Inferior parietal cortex (tissue), 1 donor: ENCODE measurements at regions not wholly inside any gene's neighbourhood (a gene's known extent, or its start where the extent isn't known, plus 50 kb on each side); places are given as distances from the start of the nearest gene placed in this dataset.

Experiments
- DNase-seq: peaks from one replicate; pipeline ENCODE4 v3.0.0-alpha.2; 2016; ENCODE audit errors: extremely low spot score

DNA sequence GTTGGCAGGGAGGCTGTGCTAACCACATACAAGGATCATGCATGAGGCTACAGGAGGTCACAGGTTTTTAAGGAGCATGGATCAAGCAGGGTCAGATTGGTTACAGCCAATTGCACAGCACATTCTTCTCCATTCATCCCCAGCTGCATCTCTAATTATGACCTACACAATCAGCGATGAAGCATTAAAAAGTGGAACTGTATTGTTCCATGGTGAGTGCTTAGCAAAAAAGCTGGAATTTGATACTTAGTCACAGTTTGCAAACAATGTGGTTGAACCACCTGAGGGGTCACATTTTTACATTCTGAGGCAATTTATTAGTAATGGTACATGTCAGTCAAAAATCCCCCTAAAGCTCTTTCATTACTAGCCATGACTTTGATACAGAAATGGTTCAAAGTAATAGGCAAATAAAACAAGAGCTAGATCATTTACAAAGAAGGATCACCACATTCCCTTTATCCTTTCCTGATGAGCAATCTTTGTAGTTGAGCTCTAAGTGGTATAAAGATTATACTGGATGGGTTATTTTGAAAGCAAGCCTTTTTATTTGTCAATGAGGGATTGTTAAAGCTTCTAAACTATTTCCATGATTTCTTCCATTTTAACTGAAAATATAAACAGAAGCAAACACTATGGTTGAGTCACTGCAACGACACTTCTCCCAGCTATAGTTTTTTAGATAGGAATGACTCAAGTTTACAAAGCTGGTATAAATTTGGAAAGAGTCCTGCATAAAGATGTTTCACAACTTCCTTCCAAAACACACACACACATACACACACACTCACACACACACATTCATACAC is 217.8 kb upstream of the SEMA3A start:
- no peak for DNase-seq

DNA sequence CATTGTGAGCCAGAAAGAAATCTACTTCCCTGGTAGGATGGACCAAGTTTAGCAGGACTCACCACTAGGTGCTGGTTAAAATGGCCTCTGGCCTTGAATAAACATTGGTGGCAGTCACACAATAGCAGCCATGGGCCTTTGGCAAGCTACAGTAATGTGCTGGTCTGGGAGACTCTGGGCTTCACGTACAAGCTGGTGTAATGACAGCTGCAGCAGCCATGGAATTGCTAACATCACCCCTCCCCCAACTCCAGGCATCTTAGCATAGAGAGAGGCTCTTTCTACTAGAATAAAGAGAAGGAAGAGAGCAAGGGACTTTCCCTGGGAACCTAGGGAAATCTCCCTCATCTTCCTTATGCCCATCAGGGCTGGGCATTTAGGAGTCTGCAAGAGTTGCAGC is 205.1 kb upstream of the SEMA3A start:
- DNase-seq = no peak

DNA sequence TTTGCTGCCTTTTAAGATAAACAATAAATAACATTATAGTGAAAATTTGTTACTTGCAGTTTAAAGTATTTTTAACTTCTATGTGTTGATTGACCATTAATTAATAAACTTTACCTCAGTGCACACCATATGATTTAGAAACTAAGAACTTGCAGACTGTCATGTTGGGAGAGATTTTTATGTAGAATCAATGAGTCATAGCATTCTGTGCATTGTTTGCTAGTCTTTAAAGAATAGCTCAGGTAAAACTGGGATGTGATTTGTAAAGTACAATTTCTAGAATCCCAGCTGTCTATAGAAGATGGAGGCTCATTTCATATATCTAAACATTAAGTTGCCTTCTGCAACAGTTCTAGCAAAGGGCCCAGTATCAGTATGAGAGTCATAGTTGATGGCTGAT is 199.6 kb upstream of the SEMA3A start:
- no peak for DNase-seq

DNA sequence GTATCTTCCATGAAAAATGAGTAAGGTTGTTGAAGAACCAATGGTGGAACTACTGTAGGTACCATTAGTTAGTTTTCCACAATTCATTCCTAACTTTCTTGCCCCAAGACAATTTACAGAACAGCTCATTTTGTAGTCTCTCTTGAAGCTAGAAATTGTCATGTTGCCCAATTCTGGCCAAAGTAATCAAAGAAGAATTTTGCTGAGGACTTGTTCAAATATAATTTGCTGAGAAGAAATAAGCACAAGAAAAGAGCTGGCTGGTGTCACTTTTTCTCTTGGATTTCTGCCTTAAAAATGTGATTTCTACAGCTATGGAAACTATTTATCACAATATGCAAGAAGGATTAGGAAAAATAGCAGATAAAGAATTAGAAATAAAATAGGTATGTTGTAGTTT is 199.2 kb upstream of the SEMA3A start:
- DNase-seq = no peak

DNA sequence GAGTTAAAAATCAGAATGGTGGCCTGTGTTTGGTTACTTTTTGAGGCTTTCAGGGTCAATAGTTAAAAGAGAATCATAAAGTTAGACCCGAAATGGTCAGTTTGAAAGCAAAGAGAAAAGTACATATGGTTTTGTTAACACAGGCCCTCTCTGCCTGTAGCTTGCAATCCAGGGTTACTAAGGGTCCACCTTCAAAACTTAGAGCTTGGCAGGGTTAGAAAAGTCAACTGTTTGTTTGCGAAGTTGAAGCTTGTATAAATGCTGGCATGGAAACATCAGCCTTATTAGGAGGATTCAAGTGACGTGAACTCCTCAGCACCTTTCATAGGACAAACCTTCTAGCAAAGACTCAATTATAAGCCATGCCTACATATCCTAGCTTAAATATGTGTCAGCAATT is 196.3 kb upstream of the SEMA3A start:
- no peak for DNase-seq

DNA sequence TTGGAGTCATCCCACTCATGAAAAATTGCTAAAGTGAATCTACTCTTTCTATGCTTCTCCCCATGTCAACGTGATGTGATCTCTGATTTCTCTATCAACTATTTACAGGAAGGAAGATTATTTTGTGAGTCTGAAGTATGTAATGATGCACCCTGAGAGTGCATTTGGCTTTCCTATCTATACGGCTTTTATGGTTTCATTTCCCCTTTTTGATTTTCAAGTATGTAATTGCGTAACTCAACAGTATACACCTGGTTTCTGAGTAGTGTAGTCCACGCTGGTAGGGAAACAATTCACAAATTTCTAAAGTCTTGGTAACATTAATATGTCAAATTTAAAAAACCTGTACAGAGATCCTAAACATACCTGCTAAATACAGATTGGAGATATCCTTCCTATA is 194.7 kb upstream of the SEMA3A start:
- DNase-seq = no peak

DNA sequence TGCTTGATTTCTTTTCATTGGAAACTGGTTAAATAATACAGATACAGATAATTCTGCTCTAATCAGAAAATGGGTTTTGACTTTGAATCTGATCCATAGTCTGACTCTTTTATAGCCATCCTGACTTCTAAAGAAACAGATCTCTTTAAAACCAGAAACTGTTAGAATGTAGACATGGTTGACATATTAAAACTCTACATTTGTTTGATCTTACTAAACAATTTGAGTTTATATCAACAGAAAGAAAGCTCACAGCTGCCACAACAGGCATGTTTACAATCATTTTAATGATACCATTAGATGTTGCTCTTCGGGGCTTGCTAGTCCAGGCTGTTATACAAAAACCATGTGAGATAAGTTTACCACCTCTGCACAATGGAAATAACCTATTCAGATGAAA is 193.0 kb upstream of the SEMA3A start:
- no peak for DNase-seq

DNA sequence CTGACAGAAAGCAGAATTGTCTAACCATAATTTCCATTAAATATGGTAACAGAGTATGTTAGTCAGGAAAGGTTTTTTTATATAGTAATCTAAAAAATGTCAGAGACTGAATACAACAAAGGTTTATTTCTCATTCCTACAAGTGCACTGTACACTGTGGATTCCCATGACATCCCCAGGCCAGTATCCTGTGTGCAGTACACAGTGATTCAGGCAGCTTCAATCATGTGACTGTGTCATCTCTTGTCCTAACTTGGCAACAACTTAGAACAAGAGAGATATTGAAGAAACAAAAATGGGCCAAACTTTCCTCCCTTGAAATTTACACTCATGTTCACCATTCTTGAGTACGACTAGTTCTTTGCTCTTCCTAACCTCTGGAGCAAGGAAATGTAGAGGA is 189.8 kb upstream of the SEMA3A start:
- no peak for DNase-seq

DNA sequence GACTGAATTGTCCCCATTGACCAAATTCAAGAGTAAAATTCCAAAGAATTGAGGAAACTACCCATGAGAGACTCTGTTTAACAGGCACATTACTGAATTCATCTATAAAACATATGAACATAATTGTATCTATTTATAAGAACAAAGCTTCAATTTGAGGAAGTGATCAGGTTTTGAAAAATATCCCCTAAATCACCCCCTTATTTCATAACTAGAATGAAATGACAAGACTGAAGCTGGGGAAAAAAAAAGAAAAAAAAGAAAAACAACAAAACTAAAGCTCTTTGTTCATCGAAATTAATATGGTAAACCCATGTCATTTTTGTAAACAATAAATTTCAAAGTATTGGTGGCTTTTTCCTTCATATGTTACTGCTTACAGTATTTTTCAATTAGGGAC is 184.9 kb upstream of the SEMA3A start:
- DNase-seq = no peak

DNA sequence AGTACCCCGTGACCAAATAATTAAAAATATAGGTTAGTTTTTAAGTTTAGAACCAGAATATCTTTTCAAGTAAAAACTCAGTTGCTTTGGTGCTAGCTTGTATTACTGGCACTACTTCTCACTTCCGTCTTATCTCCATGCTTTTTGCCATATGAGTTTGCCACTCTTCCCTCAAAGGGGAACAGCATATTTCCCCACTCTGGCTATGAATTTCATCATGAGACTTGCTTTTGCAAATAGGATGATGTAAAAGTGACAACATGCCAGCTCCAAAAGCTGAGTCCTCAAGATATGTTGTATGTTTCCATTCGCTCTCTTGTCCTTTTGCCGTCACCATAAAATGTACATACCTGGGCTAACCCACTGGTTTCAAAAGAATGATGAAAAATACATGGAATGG is 178.1 kb upstream of the SEMA3A start:
- DNase-seq = no peak

DNA sequence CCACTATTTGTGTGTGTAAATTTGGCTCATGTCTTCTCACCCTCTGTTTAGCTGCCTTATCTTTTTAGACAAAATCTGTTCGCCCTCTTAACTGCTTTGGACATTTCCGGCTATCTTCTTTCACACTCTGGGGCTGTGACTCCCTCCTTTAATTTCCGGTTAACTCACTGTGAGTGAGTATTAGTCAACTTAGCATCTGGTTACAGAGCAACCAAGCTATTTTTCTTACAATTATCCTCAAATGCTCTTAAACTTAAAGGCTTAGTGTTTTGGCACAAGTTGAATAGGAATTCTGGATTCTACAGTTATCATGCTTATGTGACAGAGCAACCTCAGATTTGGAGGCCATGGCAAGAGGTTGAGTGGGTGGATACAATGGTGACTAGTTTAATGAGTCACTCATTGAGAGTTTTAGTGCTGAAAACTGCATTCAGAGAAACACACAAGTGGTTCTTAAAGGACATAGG is 177.6 kb upstream of the SEMA3A start:
- no peak for DNase-seq

DNA sequence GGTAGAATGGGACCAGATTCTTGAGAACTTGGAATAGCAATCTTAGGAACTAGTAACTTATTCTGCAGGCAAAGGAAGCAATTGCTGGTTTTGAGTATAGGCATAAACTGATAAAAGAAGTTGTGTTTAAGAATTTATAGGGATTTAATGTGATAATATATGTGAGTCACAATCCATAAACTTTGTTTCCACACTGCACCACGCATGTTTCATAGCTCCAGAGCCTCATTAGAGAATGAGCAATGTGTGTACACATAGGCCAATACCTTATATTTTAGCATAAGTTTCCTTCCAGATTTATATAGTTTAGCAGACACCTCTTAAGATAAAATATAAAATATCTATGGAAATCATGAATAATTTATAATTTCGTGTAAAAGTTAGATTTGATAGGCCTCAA is 175.5 kb upstream of the SEMA3A start:
- DNase-seq = no peak

DNA sequence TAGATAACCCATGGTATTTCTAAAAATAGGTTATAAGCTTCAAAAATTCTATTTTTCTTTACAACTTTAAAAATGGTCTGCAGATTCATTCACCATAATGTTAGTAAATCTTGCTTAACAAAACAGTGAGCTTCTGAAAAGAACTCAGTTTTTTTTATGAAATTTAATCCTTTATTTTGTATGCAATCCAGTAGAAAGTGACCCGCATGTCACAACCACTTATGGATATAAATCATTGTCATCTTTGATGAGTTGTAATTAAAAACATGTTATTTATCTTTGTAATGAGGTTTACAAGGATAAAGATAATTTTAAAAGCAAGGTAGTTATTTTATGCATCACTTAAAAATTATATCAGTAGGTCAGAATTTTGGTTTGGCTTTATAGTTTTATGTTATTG is 173.5 kb upstream of the SEMA3A start:
- no peak for DNase-seq

DNA sequence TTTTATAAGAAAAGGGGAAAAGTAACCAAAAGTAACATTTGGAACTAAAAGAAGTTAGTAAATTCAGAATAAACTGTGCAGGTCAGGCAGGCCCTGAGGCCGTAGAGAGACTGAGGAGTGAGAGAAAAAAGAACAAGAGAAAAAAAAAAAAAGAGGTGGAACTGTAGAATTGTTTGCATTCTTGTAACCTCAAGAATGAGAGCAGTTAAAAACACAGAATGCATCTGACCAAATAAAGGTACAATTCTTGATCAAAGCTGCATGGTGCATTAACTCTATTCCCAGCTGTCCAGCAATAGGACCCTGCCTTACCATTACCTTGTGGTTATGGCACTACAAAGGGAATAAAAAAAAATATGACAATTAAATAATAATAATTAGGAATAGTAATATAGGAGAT is 170.1 kb upstream of the SEMA3A start:
- DNase-seq = no peak

DNA sequence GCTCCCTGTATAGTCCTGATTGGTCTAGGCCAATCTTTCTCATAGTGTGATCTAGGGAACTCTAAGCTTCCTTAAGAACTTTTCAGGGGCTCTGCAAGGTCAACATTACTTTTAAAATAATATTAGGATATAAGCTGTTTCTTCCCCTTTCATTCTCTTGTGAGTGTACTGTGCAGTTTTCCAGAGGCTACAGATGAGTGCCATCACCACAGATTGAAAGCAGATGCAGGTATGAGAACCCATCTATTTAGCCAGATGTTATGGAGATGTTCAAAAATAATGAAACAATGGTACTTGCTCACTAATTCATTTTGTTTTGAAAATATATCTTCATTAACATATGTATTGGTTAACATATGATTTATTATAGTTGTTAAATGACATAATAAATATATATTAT is 169.2 kb upstream of the SEMA3A start:
- no peak for DNase-seq

DNA sequence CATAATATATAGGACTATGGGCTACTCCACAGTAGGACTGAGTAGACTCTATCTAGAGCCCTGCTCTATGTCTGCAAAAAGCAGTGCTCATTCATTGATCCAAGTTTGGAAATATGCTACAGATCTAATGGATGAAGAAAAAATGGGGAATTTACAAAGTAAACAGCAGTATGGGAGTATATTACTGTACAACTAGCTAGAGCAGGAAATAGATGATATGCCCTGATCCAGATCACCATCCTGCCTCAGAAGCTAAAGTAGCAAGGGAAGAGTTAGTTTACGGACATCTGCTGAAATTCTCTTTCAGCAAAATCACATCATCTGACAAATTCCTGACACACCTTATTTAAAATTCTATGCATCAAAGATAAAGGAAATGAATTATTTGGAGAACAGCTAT is 168.2 kb upstream of the SEMA3A start:
- no peak for DNase-seq

DNA sequence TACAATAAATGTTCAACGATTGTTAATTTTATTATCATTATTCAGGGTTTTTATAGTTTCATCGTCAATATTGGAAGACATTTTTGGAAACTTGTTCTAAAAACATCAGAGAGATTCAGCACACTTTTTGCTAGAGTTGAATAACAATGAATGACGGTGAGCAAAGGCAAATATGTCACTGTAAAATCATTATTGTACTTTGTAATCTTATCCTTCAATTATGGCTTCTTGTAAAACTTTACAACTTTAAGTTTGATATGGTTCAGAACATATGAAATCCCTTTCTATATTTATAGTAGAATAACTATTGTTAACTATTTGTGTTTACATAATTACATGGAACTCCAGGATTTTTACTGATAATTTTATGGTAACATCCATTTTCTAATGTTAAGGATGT is 167.8 kb upstream of the SEMA3A start:
- no peak for DNase-seq

DNA sequence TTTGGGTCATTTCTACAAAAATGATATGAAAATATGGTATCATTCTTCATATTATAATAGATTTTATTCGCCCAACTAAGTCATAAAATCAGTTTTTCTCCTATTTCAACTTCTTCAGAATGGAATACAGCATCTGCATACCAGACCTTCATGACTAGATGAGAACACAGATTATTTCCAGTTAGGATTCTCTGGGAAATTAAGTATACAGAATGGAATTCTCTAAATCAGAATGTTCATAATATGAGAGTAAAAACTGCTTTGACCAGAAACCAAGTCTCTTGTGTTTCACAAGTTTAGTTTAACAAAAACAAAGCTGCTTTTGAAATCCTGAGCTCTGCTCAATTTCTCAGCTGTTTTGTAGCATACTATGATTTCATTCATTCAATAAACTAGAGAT is 160.3 kb upstream of the SEMA3A start:
- DNase-seq = no peak

DNA sequence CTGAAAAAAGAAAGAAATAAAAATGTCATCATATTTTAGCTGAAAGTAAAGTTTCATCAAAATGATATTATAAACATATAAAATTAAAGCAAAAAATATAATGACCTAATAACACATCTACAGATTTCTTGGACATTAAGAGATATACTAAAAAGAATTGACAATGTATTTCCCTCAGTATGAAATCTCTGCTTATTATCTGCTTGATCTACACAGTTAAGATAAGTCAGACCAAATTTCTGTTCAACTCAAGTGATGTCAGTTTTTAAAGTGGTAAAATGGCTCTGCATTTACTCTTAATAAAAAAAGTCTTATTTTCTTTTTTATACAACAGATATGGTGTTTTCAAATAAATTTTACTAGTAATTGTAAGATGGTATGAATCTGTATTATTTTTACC is 159.4 kb upstream of the SEMA3A start:
- DNase-seq = no peak

DNA sequence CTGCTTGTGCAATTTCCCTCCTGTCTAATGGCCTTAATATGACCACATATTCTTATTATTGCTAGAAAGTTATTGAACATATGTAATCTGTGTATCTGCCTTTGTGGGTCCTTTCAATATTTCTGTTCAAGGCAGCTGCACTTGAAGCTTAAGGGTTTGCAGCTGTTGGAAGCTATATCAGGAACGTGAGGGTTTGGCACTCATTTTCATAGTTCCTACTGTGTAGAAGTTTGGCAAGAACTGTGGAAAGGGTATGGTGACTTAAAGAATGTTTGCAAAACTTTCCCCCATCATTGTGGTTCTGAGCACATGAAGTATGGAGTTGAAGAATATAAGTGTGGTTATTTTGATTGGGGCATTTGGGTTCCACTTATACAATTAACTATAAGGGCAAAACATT is 144.7 kb upstream of the SEMA3A start:
- DNase-seq = no peak

DNA sequence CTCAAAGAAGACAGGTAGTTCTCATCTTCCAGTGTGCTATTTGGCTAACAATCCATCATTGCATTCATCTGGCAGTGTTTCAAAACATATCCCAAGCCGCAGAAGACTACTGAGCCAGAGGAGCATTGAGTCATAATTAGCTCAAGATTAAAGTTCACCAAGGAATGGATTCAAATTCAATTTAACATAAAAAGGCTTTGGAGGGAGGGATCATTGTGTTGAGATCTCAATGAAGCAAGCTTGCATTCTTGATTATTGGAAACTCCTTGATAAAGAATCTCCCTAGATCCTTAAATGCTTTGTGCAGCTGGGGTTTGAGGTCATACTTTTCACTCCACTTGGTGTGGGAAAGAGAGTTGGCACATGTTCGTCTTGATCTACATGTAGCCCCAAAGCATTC is 142.8 kb upstream of the SEMA3A start:
- no peak for DNase-seq

DNA sequence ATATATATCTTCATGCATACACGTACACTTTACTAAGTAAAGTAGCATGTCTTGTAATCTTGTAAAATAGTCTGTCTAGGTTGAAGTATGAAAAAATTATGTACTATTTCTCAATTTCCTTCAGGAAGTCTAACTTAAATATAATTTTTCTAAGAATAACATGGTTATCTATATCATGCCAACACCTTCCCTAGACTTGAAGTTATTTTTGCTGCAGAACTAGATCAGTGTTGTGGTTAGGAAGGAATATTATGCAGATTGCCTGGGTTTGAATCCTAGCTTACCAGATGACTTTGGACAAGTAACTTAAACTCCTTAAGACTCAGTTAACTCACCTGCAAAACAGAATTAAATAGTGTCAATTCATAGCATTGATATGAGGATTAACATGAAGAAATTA is 142.2 kb upstream of the SEMA3A start:
- DNase-seq = no peak

DNA sequence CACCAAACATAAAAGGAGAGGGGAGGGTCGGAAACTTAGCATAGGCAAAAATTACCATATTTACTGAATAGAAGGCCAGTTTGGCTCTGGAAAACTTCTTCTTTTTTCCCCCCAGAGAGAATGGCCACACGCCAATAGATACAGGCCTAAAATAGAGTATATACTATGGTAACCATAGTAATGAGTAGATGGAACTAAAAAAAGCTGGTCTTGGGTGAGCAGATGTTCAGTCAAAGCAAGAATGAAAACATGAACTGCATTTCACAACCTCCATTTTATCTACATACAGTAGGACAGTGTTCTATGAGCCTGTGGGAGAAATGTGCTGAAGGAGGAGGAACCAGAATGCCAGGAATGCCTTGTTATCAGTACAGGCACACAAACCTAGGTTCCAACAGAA is 141.7 kb upstream of the SEMA3A start:
- peak; percentile 20 for DNase-seq

DNA sequence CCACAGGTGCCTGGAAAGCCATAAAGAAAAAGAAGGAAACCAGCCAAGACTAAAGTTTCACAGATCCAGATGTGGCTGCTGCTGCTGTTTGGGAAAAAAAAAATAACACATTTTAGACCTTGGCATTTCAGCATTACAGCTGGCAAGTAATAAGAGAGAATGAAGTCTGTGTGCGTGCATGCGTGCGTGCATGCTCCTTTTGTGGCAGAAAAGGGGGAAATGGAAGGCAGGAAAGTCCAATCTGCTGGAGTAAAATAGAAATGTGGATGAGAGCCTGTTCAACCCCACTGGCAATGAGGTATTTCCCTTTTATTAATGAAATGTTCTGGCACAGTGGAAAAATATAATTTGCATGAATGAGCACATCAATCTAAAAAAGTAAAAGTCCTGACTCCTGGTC is 137.0 kb upstream of the SEMA3A start:
- DNase-seq = no peak
